ENCODE measurements at regions not wholly inside any gene's neighbourhood (a gene's known extent, or its start where the extent isn't known, plus 50 kb on each side); places are given as distances from the start of the nearest gene placed in this dataset.

DNA sequence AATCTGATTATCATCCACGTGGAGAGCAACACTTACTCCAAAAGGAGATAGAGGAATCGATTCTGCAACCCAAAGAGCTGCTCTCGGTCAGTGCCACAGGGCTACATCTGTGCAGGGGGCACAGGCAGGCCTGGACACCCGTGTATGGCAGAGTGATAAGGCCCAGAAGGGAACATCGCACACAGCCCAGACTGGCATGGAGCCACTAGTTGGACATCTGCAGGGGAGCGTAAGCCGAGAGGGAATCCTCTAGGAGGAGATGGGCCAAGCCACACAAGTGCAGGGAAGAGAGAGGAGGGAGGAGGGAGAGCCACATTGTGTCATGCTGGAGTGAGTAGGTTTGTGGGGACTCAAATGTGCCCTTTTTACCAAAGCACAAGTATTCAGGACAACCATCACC is 50.4 kb upstream of the ENTPD6 start:
- CTCF ChIA-PET = interaction anchor here in 1 of 2 donors (0.6 kb wide), 1 partner anchor 59 kb away, joined by 3 read pairs; no protein-coding TSS in a partner anchor
- 81% methylated on average over 7 of the region's 7 CpGs for WGBS (ENCODE audit: insufficient coverage)
- no peak for ATAC-seq (replicated peaks in 1 of 4)

More for the DNA sequence above, 50.4 kb upstream of the ENTPD6 start:
- no peak overlapping the region for H3K27ac Mint-ChIP-seq
- H3K9me3 ChIP-seq = no peaks in the 10 kb centered on the region
- H3K4me3 Mint-ChIP-seq = no peak overlapping the region
- H3K36me3 Mint-ChIP-seq = no peaks in the 10 kb centered on the region
- H3K27me3 ChIP-seq (replicated peaks in 1 of 2; ENCODE audit: control insufficient read depth in 2 of 2, extremely low read depth in 1 of 2, insufficient read depth in 2 of 2, low read length in 1 of 2) = peaks cover 2 to 34% of the 10 kb centered on the region in 2 experiments
- H3K4me1 Mint-ChIP-seq = peaks cover 5 to 8% (median 6%) of the 10 kb centered on the region in 3 donors
- H3K27me3 Mint-ChIP-seq = peaks cover 4 to 20% of the 10 kb centered on the region in 2 donors
- no peak overlapping the region for H3K4me3 ChIP-seq (ENCODE audit: control insufficient read depth in 1 of 2, extremely low read depth in 1 of 2, low read length in 1 of 2)
- peaks cover 4 to 12% of the 10 kb centered on the region in 2 experiments for H3K4me1 ChIP-seq (ENCODE audit: control insufficient read depth in 1 of 2, extremely low read depth in 1 of 2, insufficient read depth in 2 of 2, low read length in 2 of 2)
- no peaks in the 10 kb centered on the region for H3K9me3 Mint-ChIP-seq
- POLR2A ChIA-PET = no interaction called here
- no peaks in the 10 kb centered on the region for H3K36me3 ChIP-seq (ENCODE audit: control insufficient read depth in 2 of 2, extremely low read depth in 1 of 2, insufficient read depth in 1 of 2, low read length in 1 of 2)
- no peak overlapping the region for H3K27ac ChIP-seq (ENCODE audit: low read length)
- no peak for DNase-seq

Data from T-cell (primary cell).